B cell (primary cell): ENCODE measurements at regions not wholly inside any gene's neighbourhood (a gene's known extent, or its start where the extent isn't known, plus 50 kb on each side); places are given as distances from the start of the nearest gene placed in this dataset.

Experiments used
- EZH2 ChIP-seq: IDR thresholded peaks from 2 replicates; pipeline ENCODE4 v1.6.1; 2012; ENCODE audit warnings: borderline replicate concordance, low read depth, mild to moderate bottlenecking, moderate library complexity, low read length; ENCODE audit not compliant: insufficient read depth, poor library complexity, severe bottlenecking
- TF ChIP-seq, protein P1 (sequence below): fragments of 200-600 bp; IDR thresholded peaks from one replicate; pipeline ENCODE4 v1.8.0; 2022; ENCODE audit warnings: antibody characterized with exemption, mild to moderate bottlenecking

DNA sequence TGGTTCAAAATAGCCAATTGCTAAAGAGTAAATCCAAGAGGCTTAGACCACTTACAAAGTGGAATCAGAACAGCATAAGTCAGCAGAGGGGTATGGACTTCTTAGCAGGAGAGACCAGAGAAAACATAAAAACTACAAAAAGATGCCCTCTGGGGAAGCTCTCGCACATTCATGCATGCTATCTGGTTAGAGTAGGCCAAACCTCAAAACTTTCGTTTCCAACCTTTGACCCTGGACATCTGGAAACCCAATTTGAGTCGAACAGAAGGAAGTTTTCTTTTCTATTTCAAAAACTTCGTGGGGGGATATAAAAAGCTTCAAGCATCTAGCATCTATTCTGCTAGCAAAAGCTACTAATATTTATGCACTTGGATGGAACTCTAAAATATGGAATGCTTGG, 523.9 kb upstream of the AGTR1 start:
- TF ChIP-seq, protein P1, sequence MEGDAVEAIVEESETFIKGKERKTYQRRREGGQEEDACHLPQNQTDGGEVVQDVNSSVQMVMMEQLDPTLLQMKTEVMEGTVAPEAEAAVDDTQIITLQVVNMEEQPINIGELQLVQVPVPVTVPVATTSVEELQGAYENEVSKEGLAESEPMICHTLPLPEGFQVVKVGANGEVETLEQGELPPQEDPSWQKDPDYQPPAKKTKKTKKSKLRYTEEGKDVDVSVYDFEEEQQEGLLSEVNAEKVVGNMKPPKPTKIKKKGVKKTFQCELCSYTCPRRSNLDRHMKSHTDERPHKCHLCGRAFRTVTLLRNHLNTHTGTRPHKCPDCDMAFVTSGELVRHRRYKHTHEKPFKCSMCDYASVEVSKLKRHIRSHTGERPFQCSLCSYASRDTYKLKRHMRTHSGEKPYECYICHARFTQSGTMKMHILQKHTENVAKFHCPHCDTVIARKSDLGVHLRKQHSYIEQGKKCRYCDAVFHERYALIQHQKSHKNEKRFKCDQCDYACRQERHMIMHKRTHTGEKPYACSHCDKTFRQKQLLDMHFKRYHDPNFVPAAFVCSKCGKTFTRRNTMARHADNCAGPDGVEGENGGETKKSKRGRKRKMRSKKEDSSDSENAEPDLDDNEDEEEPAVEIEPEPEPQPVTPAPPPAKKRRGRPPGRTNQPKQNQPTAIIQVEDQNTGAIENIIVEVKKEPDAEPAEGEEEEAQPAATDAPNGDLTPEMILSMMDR = no peak
- TF ChIP-seq EZH2 = no peak
